WTC11 (cell line): ENCODE measurements at regions not wholly inside any gene's neighbourhood (a gene's known extent, or its start where the extent isn't known, plus 50 kb on each side); places are given as distances from the start of the nearest gene placed in this dataset.

Experiments
- ATAC-seq: fragments of 200-7000 bp; cut with Tn5 transposase; 2 replicates; pipeline ENCODE4 v1.10.0; 2021; ENCODE audit warnings: mild to moderate bottlenecking, moderate library complexity
- CTCF ChIA-PET: fragments of 300-600 bp; sonication (Branson Sonifier 250); formaldehyde crosslinking; loops from one replicate; lab custom pipeline; 2021; ENCODE audit warnings: antibody characterized with exemption; lab: Charles Lee
- POLR2A ChIA-PET: fragments of 350-600 bp; sonication (Branson Sonifier 250); formaldehyde crosslinking; loops from one replicate; lab custom pipeline; 2021; ENCODE audit warnings: antibody characterized with exemption; lab: Charles Lee
- DNase-seq: peaks from one replicate; pipeline ENCODE4 v3.0.0; 2021; ENCODE audit warnings: low spot score
- H3K27ac Mint-ChIP-seq: 2 replicates; pipeline ENCODE4 v1.8.0; 2021; ENCODE audit warnings: mixed read lengths
- H3K27me3 Mint-ChIP-seq: 2 replicates; pipeline ENCODE4 v1.8.0; 2021; ENCODE audit warnings: low read depth, mild to moderate bottlenecking, moderate library complexity, mixed read lengths
- H3K36me3 Mint-ChIP-seq: 2 replicates; pipeline ENCODE4 v1.8.0; 2021; ENCODE audit warnings: mixed read lengths
- H3K4me1 Mint-ChIP-seq: 2 replicates; pipeline ENCODE4 v1.8.0; 2022; ENCODE audit warnings: mixed read lengths
- H3K4me3 Mint-ChIP-seq: 2 replicates; pipeline ENCODE4 v1.8.0; 2021; ENCODE audit warnings: mild to moderate bottlenecking, moderate library complexity, mixed read lengths
- H3K9me3 Mint-ChIP-seq: 2 replicates; pipeline ENCODE4 v1.8.0; 2021; ENCODE audit warnings: mixed read lengths
- CDX4 ChIP-seq: fragments of 250-450 bp; sonication (Bioruptor Pico); IDR thresholded peaks from 2 replicates; pipeline ENCODE4 v1.9.0; 2021; ENCODE audit warnings: moderate library complexity, mild to moderate bottlenecking, inconsistent platforms, borderline replicate concordance
- ELF4 ChIP-seq: sonication (generic); formaldehyde crosslinking; IDR thresholded peaks from 2 replicates; pipeline ENCODE4 v1.8.1; 2022; ENCODE audit warnings: low read depth, mild to moderate bottlenecking, moderate library complexity, missing genetic modification reagents
- EMX1 ChIP-seq: fragments of 250-450 bp; sonication (Bioruptor Pico); IDR thresholded peaks from 2 replicates; pipeline ENCODE4 v1.8.0; 2021; ENCODE audit warnings: mild to moderate bottlenecking
- FOXJ3 ChIP-seq: sonication (generic); formaldehyde crosslinking; IDR thresholded peaks from 2 replicates; pipeline ENCODE4 v1.9.0; 2021; ENCODE audit warnings: missing genetic modification reagents, mild to moderate bottlenecking, borderline replicate concordance
- FOXP1 ChIP-seq: sonication (generic); formaldehyde crosslinking; IDR thresholded peaks from 2 replicates; pipeline ENCODE4 v1.8.0; 2022; ENCODE audit warnings: missing genetic modification reagents, mild to moderate bottlenecking, moderate library complexity, borderline replicate concordance
- JUN ChIP-seq: sonication (generic); formaldehyde crosslinking; IDR thresholded peaks from 2 replicates; pipeline ENCODE4 v1.8.0; 2023; ENCODE audit warnings: mild to moderate bottlenecking, missing genetic modification reagents
- NR1H2 ChIP-seq: sonication (generic); formaldehyde crosslinking; IDR thresholded peaks from 2 replicates; pipeline ENCODE4 v1.9.0; 2021; ENCODE audit warnings: mild to moderate bottlenecking, moderate library complexity, missing genetic modification reagents
- NR3C1 ChIP-seq: sonication (generic); formaldehyde crosslinking; conservative IDR thresholded peaks from 2 replicates; pipeline ENCODE4 v1.8.1; 2023; ENCODE audit warnings: low read depth, mild to moderate bottlenecking, missing genetic modification reagents
- RELA ChIP-seq: sonication (generic); formaldehyde crosslinking; IDR thresholded peaks from 2 replicates; pipeline ENCODE4 v1.8.1; 2022; ENCODE audit warnings: missing genetic modification reagents, mild to moderate bottlenecking, borderline replicate concordance
- SMAD4 ChIP-seq: sonication (generic); formaldehyde crosslinking; IDR thresholded peaks from 2 replicates; pipeline ENCODE4 v1.8.0; 2022; ENCODE audit warnings: mild to moderate bottlenecking, missing genetic modification reagents
- SOX15 ChIP-seq: fragments of 250-450 bp; sonication (Bioruptor Pico); IDR thresholded peaks from 2 replicates; pipeline ENCODE4 v1.9.0; 2021; ENCODE audit warnings: mild to moderate bottlenecking
- SP1 ChIP-seq: sonication (generic); formaldehyde crosslinking; conservative IDR thresholded peaks from 2 replicates; pipeline ENCODE4 v1.8.1; 2022; ENCODE audit warnings: missing genetic modification reagents
- ZBTB21 ChIP-seq: sonication (generic); formaldehyde crosslinking; IDR thresholded peaks from 2 replicates; pipeline ENCODE4 v1.8.1; 2023; ENCODE audit warnings: mild to moderate bottlenecking, missing genetic modification reagents, borderline replicate concordance
- ZBTB43 ChIP-seq: sonication (generic); formaldehyde crosslinking; IDR thresholded peaks from 2 replicates; pipeline ENCODE4 v1.8.1; 2023; ENCODE audit warnings: mild to moderate bottlenecking, missing genetic modification reagents
- ZNF232 ChIP-seq: sonication (generic); formaldehyde crosslinking; IDR thresholded peaks from 2 replicates; pipeline ENCODE4 v1.8.0; 2022; ENCODE audit warnings: mild to moderate bottlenecking, missing genetic modification reagents
- ZNF263 ChIP-seq: sonication (generic); formaldehyde crosslinking; IDR thresholded peaks from 2 replicates; pipeline ENCODE4 v1.8.1; 2022; ENCODE audit warnings: low read depth, mild to moderate bottlenecking, moderate library complexity, missing genetic modification reagents
- ZNF671 ChIP-seq: fragments of 250-450 bp; sonication (Bioruptor Pico); IDR thresholded peaks from 2 replicates; pipeline ENCODE4 v1.8.0; 2021; ENCODE audit warnings: mild to moderate bottlenecking
- TF ChIP-seq, protein P1 (sequence below): sonication (generic); formaldehyde crosslinking; IDR thresholded peaks from 2 replicates; pipeline ENCODE4 v1.8.0; 2022; ENCODE audit warnings: missing genetic modification reagents
- TF ChIP-seq, protein P2 (sequence below): sonication (generic); formaldehyde crosslinking; IDR thresholded peaks from 2 replicates; pipeline ENCODE4 v1.8.0; 2022; ENCODE audit warnings: mild to moderate bottlenecking, missing genetic modification reagents
- TF ChIP-seq, protein P3 (sequence below): sonication (generic); formaldehyde crosslinking; IDR thresholded peaks from 2 replicates; pipeline ENCODE4 v1.8.1; 2023; ENCODE audit warnings: mild to moderate bottlenecking, missing genetic modification reagents, moderate library complexity
- TF ChIP-seq, protein P4 (sequence below): sonication (generic); formaldehyde crosslinking; IDR thresholded peaks from 2 replicates; pipeline ENCODE4 v1.8.1; 2022; ENCODE audit warnings: low read depth, mild to moderate bottlenecking, moderate library complexity, missing genetic modification reagents, borderline replicate concordance
- TF ChIP-seq, protein P5 (sequence below): sonication (generic); formaldehyde crosslinking; IDR thresholded peaks from 2 replicates; pipeline ENCODE4 v1.8.1; 2023; ENCODE audit warnings: mild to moderate bottlenecking, missing genetic modification reagents, moderate library complexity

GRCh38 chrX:128165884-128166408 lies 113.7 kb upstream of the ACTRT1 start (continued):
- TF ChIP-seq, protein P1, sequence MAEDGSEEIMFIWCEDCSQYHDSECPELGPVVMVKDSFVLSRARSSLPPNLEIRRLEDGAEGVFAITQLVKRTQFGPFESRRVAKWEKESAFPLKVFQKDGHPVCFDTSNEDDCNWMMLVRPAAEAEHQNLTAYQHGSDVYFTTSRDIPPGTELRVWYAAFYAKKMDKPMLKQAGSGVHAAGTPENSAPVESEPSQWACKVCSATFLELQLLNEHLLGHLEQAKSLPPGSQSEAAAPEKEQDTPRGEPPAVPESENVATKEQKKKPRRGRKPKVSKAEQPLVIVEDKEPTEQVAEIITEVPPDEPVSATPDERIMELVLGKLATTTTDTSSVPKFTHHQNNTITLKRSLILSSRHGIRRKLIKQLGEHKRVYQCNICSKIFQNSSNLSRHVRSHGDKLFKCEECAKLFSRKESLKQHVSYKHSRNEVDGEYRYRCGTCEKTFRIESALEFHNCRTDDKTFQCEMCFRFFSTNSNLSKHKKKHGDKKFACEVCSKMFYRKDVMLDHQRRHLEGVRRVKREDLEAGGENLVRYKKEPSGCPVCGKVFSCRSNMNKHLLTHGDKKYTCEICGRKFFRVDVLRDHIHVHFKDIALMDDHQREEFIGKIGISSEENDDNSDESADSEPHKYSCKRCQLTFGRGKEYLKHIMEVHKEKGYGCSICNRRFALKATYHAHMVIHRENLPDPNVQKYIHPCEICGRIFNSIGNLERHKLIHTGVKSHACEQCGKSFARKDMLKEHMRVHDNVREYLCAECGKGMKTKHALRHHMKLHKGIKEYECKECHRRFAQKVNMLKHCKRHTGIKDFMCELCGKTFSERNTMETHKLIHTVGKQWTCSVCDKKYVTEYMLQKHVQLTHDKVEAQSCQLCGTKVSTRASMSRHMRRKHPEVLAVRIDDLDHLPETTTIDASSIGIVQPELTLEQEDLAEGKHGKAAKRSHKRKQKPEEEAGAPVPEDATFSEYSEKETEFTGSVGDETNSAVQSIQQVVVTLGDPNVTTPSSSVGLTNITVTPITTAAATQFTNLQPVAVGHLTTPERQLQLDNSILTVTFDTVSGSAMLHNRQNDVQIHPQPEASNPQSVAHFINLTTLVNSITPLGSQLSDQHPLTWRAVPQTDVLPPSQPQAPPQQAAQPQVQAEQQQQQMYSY (CRISPR knock-in tag) = no peak
- TF ChIP-seq NR1H2 (CRISPR knock-in tag) (no peak), FOXP1 (CRISPR knock-in tag) (no peak), ZBTB21 (CRISPR knock-in tag) (no peak), SMAD4 (CRISPR knock-in tag) (no peak), ELF4 (no peak), JUN (CRISPR knock-in tag) (no peak)
- TF ChIP-seq, protein P2, sequence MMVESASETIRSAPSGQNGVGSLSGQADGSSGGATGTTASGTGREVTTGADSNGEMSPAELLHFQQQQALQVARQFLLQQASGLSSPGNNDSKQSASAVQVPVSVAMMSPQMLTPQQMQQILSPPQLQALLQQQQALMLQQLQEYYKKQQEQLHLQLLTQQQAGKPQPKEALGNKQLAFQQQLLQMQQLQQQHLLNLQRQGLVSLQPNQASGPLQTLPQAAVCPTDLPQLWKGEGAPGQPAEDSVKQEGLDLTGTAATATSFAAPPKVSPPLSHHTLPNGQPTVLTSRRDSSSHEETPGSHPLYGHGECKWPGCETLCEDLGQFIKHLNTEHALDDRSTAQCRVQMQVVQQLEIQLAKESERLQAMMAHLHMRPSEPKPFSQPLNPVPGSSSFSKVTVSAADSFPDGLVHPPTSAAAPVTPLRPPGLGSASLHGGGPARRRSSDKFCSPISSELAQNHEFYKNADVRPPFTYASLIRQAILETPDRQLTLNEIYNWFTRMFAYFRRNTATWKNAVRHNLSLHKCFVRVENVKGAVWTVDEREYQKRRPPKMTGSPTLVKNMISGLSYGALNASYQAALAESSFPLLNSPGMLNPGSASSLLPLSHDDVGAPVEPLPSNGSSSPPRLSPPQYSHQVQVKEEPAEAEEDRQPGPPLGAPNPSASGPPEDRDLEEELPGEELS (CRISPR knock-in tag) = no peak

- H3K36me3 Mint-ChIP-seq = peaks cover 32% of the 10 kb centered on the region
- H3K27ac Mint-ChIP-seq = no peak overlapping the region
- DNase-seq (no peak), ATAC-seq (no peak)
- H3K27me3 Mint-ChIP-seq = peaks cover 2% of the 10 kb centered on the region; the same call in 1 of the 2 replicates
- H3K9me3 Mint-ChIP-seq = peaks cover 47% of the 10 kb centered on the region
- H3K4me3 Mint-ChIP-seq = no peak overlapping the region
- POLR2A ChIA-PET = no interaction called here
- H3K4me1 Mint-ChIP-seq = no peaks in the 10 kb centered on the region
- CTCF ChIA-PET = no interaction called here
- no peak for TF ChIP-seq ZNF671 (CRISPR knock-in tag)
- TF ChIP-seq FOXP1 (CRISPR knock-in tag) = no peak
- no peak for TF ChIP-seq NR3C1
- no peak for TF ChIP-seq ZNF232 (CRISPR knock-in tag)
- TF ChIP-seq CDX4 (CRISPR knock-in tag) = no peak
- no peak for TF ChIP-seq SP1 (CRISPR knock-in tag)
- TF ChIP-seq, protein P3, sequence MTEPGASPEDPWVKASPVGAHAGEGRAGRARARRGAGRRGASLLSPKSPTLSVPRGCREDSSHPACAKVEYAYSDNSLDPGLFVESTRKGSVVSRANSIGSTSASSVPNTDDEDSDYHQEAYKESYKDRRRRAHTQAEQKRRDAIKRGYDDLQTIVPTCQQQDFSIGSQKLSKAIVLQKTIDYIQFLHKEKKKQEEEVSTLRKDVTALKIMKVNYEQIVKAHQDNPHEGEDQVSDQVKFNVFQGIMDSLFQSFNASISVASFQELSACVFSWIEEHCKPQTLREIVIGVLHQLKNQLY (CRISPR knock-in tag) = no peak
- TF ChIP-seq RELA (CRISPR knock-in tag) = no peak
- no peak for TF ChIP-seq ZNF263 (CRISPR knock-in tag)
- no peak for TF ChIP-seq FOXJ3
- TF ChIP-seq, protein P4, sequence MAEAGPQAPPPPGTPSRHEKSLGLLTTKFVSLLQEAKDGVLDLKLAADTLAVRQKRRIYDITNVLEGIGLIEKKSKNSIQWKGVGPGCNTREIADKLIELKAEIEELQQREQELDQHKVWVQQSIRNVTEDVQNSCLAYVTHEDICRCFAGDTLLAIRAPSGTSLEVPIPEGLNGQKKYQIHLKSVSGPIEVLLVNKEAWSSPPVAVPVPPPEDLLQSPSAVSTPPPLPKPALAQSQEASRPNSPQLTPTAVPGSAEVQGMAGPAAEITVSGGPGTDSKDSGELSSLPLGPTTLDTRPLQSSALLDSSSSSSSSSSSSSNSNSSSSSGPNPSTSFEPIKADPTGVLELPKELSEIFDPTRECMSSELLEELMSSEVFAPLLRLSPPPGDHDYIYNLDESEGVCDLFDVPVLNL (CRISPR knock-in tag) = no peak
- no peak for TF ChIP-seq NR1H2 (CRISPR knock-in tag)
- no peak for TF ChIP-seq ZBTB43 (CRISPR knock-in tag)
- no peak for TF ChIP-seq SOX15 (CRISPR knock-in tag)
- no peak for TF ChIP-seq EMX1 (CRISPR knock-in tag)
- TF ChIP-seq, protein P5, sequence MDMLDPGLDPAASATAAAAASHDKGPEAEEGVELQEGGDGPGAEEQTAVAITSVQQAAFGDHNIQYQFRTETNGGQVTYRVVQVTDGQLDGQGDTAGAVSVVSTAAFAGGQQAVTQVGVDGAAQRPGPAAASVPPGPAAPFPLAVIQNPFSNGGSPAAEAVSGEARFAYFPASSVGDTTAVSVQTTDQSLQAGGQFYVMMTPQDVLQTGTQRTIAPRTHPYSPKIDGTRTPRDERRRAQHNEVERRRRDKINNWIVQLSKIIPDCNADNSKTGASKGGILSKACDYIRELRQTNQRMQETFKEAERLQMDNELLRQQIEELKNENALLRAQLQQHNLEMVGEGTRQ (CRISPR knock-in tag) = no peak
Measured at GRCh38 chrX:128156204-128156603, 104.0 kb upstream of the ACTRT1 start.
